ENCODE measurements at regions not wholly inside any gene's neighbourhood (a gene's known extent, or its start where the extent isn't known, plus 50 kb on each side); places are given as distances from the start of the nearest gene placed in this dataset.

- TF ChIP-seq, protein P1, sequence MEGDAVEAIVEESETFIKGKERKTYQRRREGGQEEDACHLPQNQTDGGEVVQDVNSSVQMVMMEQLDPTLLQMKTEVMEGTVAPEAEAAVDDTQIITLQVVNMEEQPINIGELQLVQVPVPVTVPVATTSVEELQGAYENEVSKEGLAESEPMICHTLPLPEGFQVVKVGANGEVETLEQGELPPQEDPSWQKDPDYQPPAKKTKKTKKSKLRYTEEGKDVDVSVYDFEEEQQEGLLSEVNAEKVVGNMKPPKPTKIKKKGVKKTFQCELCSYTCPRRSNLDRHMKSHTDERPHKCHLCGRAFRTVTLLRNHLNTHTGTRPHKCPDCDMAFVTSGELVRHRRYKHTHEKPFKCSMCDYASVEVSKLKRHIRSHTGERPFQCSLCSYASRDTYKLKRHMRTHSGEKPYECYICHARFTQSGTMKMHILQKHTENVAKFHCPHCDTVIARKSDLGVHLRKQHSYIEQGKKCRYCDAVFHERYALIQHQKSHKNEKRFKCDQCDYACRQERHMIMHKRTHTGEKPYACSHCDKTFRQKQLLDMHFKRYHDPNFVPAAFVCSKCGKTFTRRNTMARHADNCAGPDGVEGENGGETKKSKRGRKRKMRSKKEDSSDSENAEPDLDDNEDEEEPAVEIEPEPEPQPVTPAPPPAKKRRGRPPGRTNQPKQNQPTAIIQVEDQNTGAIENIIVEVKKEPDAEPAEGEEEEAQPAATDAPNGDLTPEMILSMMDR (IDR thresholded peaks at IDR 0.05; ENCODE audit: borderline replicate concordance, insufficient read depth, low read depth, low read length) = no peak
- H3K4me3 ChIP-seq (ENCODE audit: low read depth, low read length) = no peak overlapping the region
These were observed 50.5 kb upstream of the DLX2 start for GRCh38 chr2:172153156-172153555.

DNA sequence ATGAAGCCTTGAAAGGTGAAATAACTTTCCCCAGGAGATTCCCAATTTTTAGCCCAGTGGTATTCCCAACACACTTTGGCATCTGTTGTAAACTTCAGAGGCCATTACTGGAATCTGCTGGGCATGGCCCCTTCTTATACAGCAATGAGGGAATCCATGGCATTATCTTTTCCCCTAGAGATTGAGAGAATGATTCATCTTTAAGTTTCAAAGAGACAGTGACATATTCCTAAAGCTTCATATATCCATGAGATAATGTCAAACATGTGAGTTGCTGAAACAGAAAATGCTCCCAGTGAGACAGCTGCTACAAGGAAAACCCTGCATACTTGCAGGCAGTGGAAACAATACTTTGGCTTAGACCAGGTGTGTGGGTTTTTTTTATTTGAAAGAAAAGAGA, 51.1 kb upstream of the DLX2 start:
- TF ChIP-seq, protein P1 (IDR thresholded peaks at IDR 0.05; ENCODE audit: borderline replicate concordance, insufficient read depth, low read depth, low read length) = no peak
- no peak overlapping the region for H3K4me3 ChIP-seq (ENCODE audit: low read depth, low read length)

- TF ChIP-seq, protein P1 (IDR thresholded peaks at IDR 0.05; ENCODE audit: borderline replicate concordance, insufficient read depth, low read depth, low read length) = no peak
- no peak overlapping the region for H3K4me3 ChIP-seq (ENCODE audit: low read depth, low read length)
These were observed 53.1 kb upstream of the DLX2 start for GRCh38 chr2:172155752-172156151.

GRCh38 chr2:172160839-172161238, 58.1 kb upstream of the DLX2 start:
- TF ChIP-seq, protein P1 (IDR thresholded peaks at IDR 0.05; ENCODE audit: borderline replicate concordance, insufficient read depth, low read depth, low read length) = no peak
- H3K4me3 ChIP-seq (ENCODE audit: low read depth, low read length) = no peak overlapping the region

DNA sequence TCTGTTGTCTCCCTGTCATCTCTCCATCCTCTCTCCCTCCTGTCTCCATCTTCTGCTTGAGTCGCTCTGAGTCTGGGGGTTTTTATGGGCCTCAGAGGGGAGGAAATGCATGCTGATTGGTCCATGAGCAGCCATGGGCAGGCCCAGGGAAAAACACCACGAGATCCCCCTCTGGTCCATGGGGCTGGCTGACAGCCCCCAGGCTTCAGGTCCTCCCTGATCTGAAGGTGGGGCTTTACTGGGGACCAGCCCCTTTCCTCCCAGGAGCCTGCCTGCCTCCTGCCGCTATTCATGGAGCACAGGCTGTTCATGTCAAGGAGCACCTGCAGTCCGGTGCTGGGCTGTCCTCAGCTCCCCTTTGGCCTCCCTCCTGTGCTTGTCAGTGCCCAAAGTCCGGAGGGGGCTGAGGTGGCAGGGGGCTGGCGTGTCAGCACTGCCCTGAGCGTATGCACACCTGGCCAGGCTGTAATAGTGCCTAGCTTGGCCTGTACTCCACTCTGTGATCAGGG, 59.6 kb upstream of the DLX2 start:
- TF ChIP-seq, protein P1 (IDR thresholded peaks at IDR 0.05; ENCODE audit: borderline replicate concordance, insufficient read depth, low read depth, low read length) = no peak
- H3K4me3 ChIP-seq (ENCODE audit: low read depth, low read length) = no peak overlapping the region

DNA sequence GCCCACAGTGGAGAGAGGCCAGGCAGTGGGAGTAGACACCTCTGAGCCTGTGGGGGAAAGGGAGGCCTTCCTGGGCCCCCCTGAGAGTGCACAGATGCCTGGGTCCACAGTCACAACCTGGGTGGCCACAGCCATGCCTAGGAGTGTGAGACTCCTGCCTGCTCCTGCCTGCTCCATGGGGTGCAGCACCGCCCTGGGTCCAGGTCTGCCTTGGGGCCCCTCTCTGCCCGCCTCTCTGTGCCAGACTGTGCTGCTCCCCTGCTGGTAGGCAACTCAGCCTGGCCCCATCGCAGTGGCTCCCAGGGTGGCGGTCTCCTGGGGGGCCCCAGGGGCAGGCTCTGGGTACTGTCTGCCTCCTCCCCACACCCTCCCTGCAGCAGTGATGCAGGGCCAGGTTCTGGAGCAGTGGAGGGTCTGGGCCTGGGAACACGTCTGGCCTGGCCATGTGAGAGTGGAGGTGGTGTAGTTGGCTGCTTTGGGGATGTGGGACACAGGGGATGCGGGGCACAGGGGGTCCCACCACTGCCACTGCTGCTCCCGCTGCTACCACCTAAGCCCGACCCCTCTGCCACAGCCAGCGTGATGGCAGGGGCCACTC, 60.1 kb upstream of the DLX2 start:
- TF ChIP-seq, protein P1 (IDR thresholded peaks at IDR 0.05; ENCODE audit: borderline replicate concordance, insufficient read depth, low read depth, low read length) = no peak
- H3K4me3 ChIP-seq (ENCODE audit: low read depth, low read length) = no peak overlapping the region

GRCh38 chr2:172168917-172169346, 66.2 kb upstream of the DLX2 start:
- TF ChIP-seq, protein P1 (IDR thresholded peaks at IDR 0.05; ENCODE audit: borderline replicate concordance, insufficient read depth, low read depth, low read length) = no peak
- no peak overlapping the region for H3K4me3 ChIP-seq (ENCODE audit: low read depth, low read length)

All from GM12875 (cell line).